BE2C (cell line): ENCODE measurements at regions not wholly inside any gene's neighbourhood (a gene's known extent, or its start where the extent isn't known, plus 50 kb on each side); places are given as distances from the start of the nearest gene placed in this dataset.
"Not testable (repeated sequence)": the region's sequence is repeated elsewhere in the genome, so short reads cannot be mapped to it uniquely, and the experiment has no call there.

Source experiments
- DNase-seq: peaks from one replicate; pipeline ENCODE4 v3.0.0-alpha.2; 2020
- H3K27me3 ChIP-seq: fragments of 250-450 bp; sonication (Bioruptor Pico); 2 replicates; pipeline ENCODE4 v1.5.1; 2020; ENCODE audit warnings: mild to moderate bottlenecking
- H3K36me3 ChIP-seq: fragments of 250-450 bp; sonication (Bioruptor Pico); 2 replicates; pipeline ENCODE4 v1.5.1; 2020; ENCODE audit warnings: mild to moderate bottlenecking
- H3K4me1 ChIP-seq: fragments of 250-450 bp; sonication (Bioruptor Pico); 2 replicates; pipeline ENCODE4 v1.5.1; 2020
- H3K4me3 ChIP-seq: 2 replicates; pipeline ENCODE4 v1.5.1; 2011; ENCODE audit warnings: low read depth, low read length
- H3K9me3 ChIP-seq: fragments of 250-450 bp; sonication (Bioruptor Pico); 2 replicates; pipeline ENCODE4 v1.5.1; 2020
- TF ChIP-seq, protein P1 (sequence below): IDR thresholded peaks from 2 replicates; pipeline ENCODE4 v1.5.1; 2012; ENCODE audit warnings: mild to moderate bottlenecking, low read depth, low read length

DNA sequence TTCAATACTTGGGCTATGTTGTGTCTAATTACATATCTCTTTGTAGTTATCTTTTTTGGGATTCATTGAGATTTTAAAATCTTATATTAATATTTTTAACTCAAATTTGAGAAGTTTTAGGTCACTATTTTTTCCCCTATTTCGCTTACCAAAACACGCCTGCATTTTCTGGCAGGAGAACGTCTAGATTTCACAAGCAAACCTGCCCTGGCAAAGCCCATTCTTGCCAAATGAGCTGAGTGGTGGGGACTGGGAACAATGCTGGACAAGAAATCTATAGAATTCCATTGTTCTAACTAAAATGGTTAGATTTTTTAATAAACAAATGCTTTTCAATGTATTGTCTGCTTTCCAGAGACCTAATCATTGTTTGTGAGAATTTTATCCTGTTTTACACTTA, 1283.7 kb upstream of the RAG2 start:
- Histone ChIP-seq H3K4me1 (no peaks in the 10 kb centered on the region), H3K27me3 (no peaks in the 10 kb centered on the region), H3K4me3 (no peak overlapping the region), H3K36me3 (no peaks in the 10 kb centered on the region), H3K9me3 (no peaks in the 10 kb centered on the region)
- TF ChIP-seq, protein P1, sequence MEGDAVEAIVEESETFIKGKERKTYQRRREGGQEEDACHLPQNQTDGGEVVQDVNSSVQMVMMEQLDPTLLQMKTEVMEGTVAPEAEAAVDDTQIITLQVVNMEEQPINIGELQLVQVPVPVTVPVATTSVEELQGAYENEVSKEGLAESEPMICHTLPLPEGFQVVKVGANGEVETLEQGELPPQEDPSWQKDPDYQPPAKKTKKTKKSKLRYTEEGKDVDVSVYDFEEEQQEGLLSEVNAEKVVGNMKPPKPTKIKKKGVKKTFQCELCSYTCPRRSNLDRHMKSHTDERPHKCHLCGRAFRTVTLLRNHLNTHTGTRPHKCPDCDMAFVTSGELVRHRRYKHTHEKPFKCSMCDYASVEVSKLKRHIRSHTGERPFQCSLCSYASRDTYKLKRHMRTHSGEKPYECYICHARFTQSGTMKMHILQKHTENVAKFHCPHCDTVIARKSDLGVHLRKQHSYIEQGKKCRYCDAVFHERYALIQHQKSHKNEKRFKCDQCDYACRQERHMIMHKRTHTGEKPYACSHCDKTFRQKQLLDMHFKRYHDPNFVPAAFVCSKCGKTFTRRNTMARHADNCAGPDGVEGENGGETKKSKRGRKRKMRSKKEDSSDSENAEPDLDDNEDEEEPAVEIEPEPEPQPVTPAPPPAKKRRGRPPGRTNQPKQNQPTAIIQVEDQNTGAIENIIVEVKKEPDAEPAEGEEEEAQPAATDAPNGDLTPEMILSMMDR: no peak
- no peak for DNase-seq

DNA sequence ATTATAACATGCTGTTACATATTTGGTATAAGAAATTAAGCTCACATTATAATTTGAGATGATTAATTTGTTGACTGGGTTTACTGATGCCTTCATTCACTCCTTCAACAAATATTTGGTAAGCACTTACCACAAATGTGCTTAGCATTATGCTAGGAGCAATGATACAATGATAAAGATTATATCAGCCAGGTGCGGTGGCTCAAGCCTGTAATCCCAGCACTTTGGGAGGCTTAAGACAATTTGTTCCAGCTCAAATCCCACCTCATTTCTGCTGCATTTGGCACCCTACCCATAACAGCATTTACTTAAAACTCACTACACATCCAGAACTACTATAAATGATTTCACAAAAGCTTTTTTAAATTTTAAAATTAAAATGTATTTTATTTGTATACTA, 1263.6 kb upstream of the RAG2 start:
- no peaks in the 10 kb centered on the region for H3K27me3 ChIP-seq
- H3K4me1 ChIP-seq: no peaks in the 10 kb centered on the region
- H3K36me3 ChIP-seq: no peaks in the 10 kb centered on the region
- TF ChIP-seq, protein P1: no peak
- no peak overlapping the region for H3K4me3 ChIP-seq
- no peaks in the 10 kb centered on the region for H3K9me3 ChIP-seq
- DNase-seq: no peak

DNA sequence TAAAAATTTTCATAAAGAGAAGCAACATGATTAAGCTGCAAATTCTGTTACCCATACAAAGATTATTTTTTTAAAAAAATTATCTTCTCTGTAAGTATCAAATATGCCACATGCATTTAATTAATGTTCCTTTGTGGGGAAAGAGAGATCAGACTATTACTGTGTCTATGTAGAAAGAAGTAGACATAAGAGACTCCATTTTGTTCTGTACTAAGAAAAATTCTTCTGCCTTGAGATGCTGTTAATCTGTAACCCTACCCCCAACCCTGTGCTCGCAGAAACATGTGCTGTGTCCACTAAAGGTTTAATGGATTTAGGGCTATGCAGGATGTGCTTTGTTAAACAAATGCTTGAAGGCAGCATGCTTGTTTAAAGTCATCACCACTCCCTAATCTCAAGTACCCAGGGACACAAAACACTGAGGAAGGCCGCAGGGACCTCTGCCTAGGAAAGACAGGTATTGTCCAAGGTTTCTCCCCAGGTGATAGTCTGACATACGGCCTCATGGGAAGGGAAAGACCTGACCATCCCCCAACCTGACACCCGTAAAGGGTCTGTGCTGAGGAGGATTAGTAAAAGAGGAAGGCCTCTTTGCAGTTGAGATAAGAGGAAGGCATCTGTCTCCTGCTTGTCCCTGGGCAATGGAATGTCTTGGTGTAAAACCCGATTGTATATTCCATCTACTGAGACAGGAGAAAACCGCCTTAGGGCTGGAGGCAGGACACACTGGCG, 1260.9 kb upstream of the RAG2 start:
- H3K27me3 ChIP-seq, DNase-seq, H3K4me3 ChIP-seq, H3K9me3 ChIP-seq, H3K4me1 ChIP-seq, H3K36me3 ChIP-seq: not testable (repeated sequence)

GRCh38 chr11:37858398-37858797, 1260.4 kb upstream of the RAG2 start:
- H3K27me3 ChIP-seq: no peaks in the 10 kb centered on the region
- no peaks in the 10 kb centered on the region for H3K36me3 ChIP-seq
- TF ChIP-seq, protein P1: 0 out of 2 replicates have a peak, but pooled peaks have one; percentile 5
- no peaks in the 10 kb centered on the region for H3K9me3 ChIP-seq
- H3K4me1 ChIP-seq: no peaks in the 10 kb centered on the region
- no peak for DNase-seq
- no peak overlapping the region for H3K4me3 ChIP-seq

GRCh38 chr11:37857726-37858125, 1259.7 kb upstream of the RAG2 start:
- DNase-seq: no peak
- no peak overlapping the region for H3K4me3 ChIP-seq
- H3K4me1 ChIP-seq: no peaks in the 10 kb centered on the region
- TF ChIP-seq, protein P1: no peak
- no peaks in the 10 kb centered on the region for H3K9me3 ChIP-seq
- no peaks in the 10 kb centered on the region for H3K36me3 ChIP-seq
- H3K27me3 ChIP-seq: no peaks in the 10 kb centered on the region

DNA sequence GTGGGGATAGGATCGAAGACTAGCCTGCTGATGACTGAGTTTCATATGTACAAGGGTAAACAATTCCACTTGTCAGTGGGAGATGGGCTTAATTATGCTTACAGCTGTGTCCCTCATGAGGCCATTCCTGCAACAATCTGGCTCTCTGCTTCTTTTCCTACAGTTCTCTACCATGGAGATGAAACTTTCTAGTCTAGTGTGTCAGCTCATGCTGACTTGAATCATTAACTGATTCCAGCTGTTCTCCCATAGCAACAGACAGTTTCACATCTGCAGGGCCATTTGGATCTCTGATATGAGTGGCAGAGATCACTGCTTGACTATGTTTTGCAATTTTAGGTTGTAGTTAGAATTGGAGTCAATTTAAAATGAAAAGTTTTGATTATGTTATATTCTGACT, 1251.7 kb upstream of the RAG2 start:
- Histone ChIP-seq H3K4me3 (no peak overlapping the region), H3K9me3 (no peaks in the 10 kb centered on the region), H3K27me3 (no peaks in the 10 kb centered on the region), H3K36me3 (no peaks in the 10 kb centered on the region), H3K4me1 (no peaks in the 10 kb centered on the region)
- TF ChIP-seq, protein P1: no peak
- DNase-seq: no peak
